ENCODE measurements at regions not wholly inside any gene's neighbourhood (a gene's known extent, or its start where the extent isn't known, plus 50 kb on each side); places are given as distances from the start of the nearest gene placed in this dataset.

GRCh38 chr5:9720361-9720760 is 90.2 kb upstream of the TAS2R1 start:
- no peak for DNase-seq

- no peak for DNase-seq
Measured at GRCh38 chr5:9716838-9717281, 86.7 kb upstream of the TAS2R1 start.

GRCh38 chr5:9715891-9716335 is 85.8 kb upstream of the TAS2R1 start:
- no peak for DNase-seq

GRCh38 chr5:9713959-9714586 is 83.9 kb upstream of the TAS2R1 start:
- DNase-seq = no peak

- no peak for DNase-seq
Measured at GRCh38 chr5:9713356-9713755, 83.2 kb upstream of the TAS2R1 start.

GRCh38 chr5:9712911-9713310 is 82.8 kb upstream of the TAS2R1 start:
- no peak for DNase-seq

- no peak for DNase-seq
Measured at GRCh38 chr5:9712506-9712905, 82.4 kb upstream of the TAS2R1 start.

GRCh38 chr5:9710069-9710468 is 79.9 kb upstream of the TAS2R1 start:
- no peak for DNase-seq

GRCh38 chr5:9707732-9708462 is 77.7 kb upstream of the TAS2R1 start:
- DNase-seq = no peak

- DNase-seq = no peak
Measured at GRCh38 chr5:9699681-9700080, 69.5 kb upstream of the TAS2R1 start.

- no peak for DNase-seq
Measured at GRCh38 chr5:9698841-9699240, 68.7 kb upstream of the TAS2R1 start.

GRCh38 chr5:9698125-9698826 is 68.1 kb upstream of the TAS2R1 start:
- no peak for DNase-seq

- DNase-seq = no peak
Measured at GRCh38 chr5:9692576-9692975, 62.4 kb upstream of the TAS2R1 start.

- no peak for DNase-seq
Measured at GRCh38 chr5:9691261-9691660, 61.1 kb upstream of the TAS2R1 start.

- no peak for DNase-seq
Measured at GRCh38 chr5:9690751-9691150, 60.6 kb upstream of the TAS2R1 start.

- DNase-seq = no peak
Measured at GRCh38 chr5:9686216-9686615, 56.1 kb upstream of the TAS2R1 start.

- DNase-seq = no peak
Measured at GRCh38 chr5:9681706-9682105, 51.6 kb upstream of the TAS2R1 start.
